ENCODE measurements at regions not wholly inside any gene's neighbourhood (a gene's known extent, or its start where the extent isn't known, plus 50 kb on each side); places are given as distances from the start of the nearest gene placed in this dataset.

- no peak overlapping the region for H2AFZ ChIP-seq (ENCODE audit: low read length)
- H4K20me1 ChIP-seq (ENCODE audit: control insufficient read depth, insufficient read depth, insufficient read length): no peaks in the 10 kb centered on the region
- no CpG with 5 or more reads among the region's 4 CpGs for WGBS (ENCODE audit: extremely low coverage, insufficient read length, low lambda C conversion rate)
- H3K23ac ChIP-seq (ENCODE audit: insufficient read length, low read depth, low read length): no peak overlapping the region
- H4K8ac ChIP-seq (replicated peaks; ENCODE audit: insufficient read length, low read depth, low read length): no peak overlapping the region
- H3K4me1 Mint-ChIP-seq: peaks cover 19 to 22% of the 10 kb centered on the region in 2 experiments
- DNase-seq: no peak
- no peak overlapping the region for H3K4ac ChIP-seq (ENCODE audit: low read depth, low read length)
- no peak overlapping the region for H3K9ac ChIP-seq (ENCODE audit: extremely low read depth, insufficient read length, low read length)
- H3K4me2 ChIP-seq (ENCODE audit: insufficient read depth, insufficient read length, low read length): no peak overlapping the region
- no peaks in the 10 kb centered on the region for H3K27me3 Mint-ChIP-seq (ENCODE audit: low read depth)
- H3K27ac Mint-ChIP-seq: no peak overlapping the region
- H3K56ac ChIP-seq (ENCODE audit: insufficient read length, low read depth, low read length): no peak overlapping the region
- no peak overlapping the region for H2BK120ac ChIP-seq (ENCODE audit: low read depth, low read length, poor library complexity, severe bottlenecking)
- no peak overlapping the region for H3K4me3 Mint-ChIP-seq
- no peak overlapping the region for H4K91ac ChIP-seq (ENCODE audit: insufficient read length, low read depth, low read length)
- TF ChIP-seq CTCF (conservative IDR thresholded peaks at IDR 0.05): no peak
- no peaks in the 10 kb centered on the region for H3K79me1 ChIP-seq (ENCODE audit: insufficient read depth, low read depth, low read length, poor library complexity, severe bottlenecking)
- no peak overlapping the region for H3K27ac ChIP-seq (ENCODE audit: insufficient read length, low read depth, low read length)
- no peaks in the 10 kb centered on the region for H3K4me1 ChIP-seq (ENCODE audit: insufficient read depth, low read length)
- no peaks in the 10 kb centered on the region for H3K27me3 ChIP-seq (ENCODE audit: insufficient read depth, low read length)
- H2AK5ac ChIP-seq (ENCODE audit: insufficient read length, low read length): no peak overlapping the region
- peaks cover 0 to 10% of the 10 kb centered on the region in 2 experiments; a peak in 3 of 5 replicates for H3K9me3 Mint-ChIP-seq
- no peak overlapping the region for H3K14ac ChIP-seq (ENCODE audit: insufficient read depth, low read length)
- no peak overlapping the region for H3T11ph ChIP-seq (ENCODE audit: low read length)
- H2BK20ac ChIP-seq (ENCODE audit: low read depth, low read length, poor library complexity, severe bottlenecking): no peak overlapping the region
- H3K36me3 Mint-ChIP-seq (ENCODE audit: insufficient read depth in 1 of 3, low read depth in 3 of 3): no peaks in the 10 kb centered on the region; a peak in 1 of 7 replicates
- no peak overlapping the region for H2BK5ac ChIP-seq (ENCODE audit: insufficient read length, low read length)
- no peak overlapping the region for H4K5ac ChIP-seq (ENCODE audit: insufficient read length, low read depth, low read length)
- H3K9me3 ChIP-seq (ENCODE audit: control insufficient read depth, low read depth, low read length): peaks cover 6% of the 10 kb centered on the region
- no peak overlapping the region for H3K18ac ChIP-seq (ENCODE audit: insufficient read length, low read depth, low read length)
- H2BK12ac ChIP-seq (ENCODE audit: insufficient read length, low read depth, low read length): no peak overlapping the region
- no peaks in the 10 kb centered on the region for H3K79me2 ChIP-seq (ENCODE audit: insufficient read depth, low read length)
- H2BK15ac ChIP-seq (ENCODE audit: low read depth, low read length): no peak overlapping the region
- no peaks in the 10 kb centered on the region for H3K23me2 ChIP-seq (ENCODE audit: insufficient read length, low read depth, low read length, poor library complexity, severe bottlenecking)
Observed at GRCh38 chr6:14393910-14394309, 276.3 kb downstream of the CD83 start.
